Astrocyte (in vitro differentiated cells and primary cell): ENCODE measurements at regions not wholly inside any gene's neighbourhood (a gene's known extent, or its start where the extent isn't known, plus 50 kb on each side); places are given as distances from the start of the nearest gene placed in this dataset.

Source experiments
- DNase-seq: peaks from one replicate; pipeline ENCODE4 v3.0.0-alpha.2; 2010; ENCODE audit warnings: low read depth
- FAIRE-seq: peaks from 2 replicates; lab custom pipeline; 2011; peaks lifted over from hg19 to GRCh38; lab: Jason Lieb, UNC
- H2AFZ ChIP-seq: 2 replicates; pipeline ENCODE4 v1.6.0; 2012; ENCODE audit warnings: low read depth, low read length, inconsistent platforms
- H3K27ac ChIP-seq: 2 replicates; pipeline ENCODE4 v1.5.1; 2011; ENCODE audit warnings: low read depth, low read length, inconsistent platforms
- H3K27me3 ChIP-seq: 2 replicates; pipeline ENCODE4 v1.6.0; 2011; ENCODE audit warnings: low read length, inconsistent platforms; ENCODE audit not compliant: insufficient read depth
- H3K36me3 ChIP-seq: 2 replicates; pipeline ENCODE4 v1.5.1; 2011; ENCODE audit warnings: low read length, inconsistent platforms; ENCODE audit not compliant: insufficient read depth
- H3K4me1 ChIP-seq: 2 replicates; pipeline ENCODE4 v1.5.1; 2011; ENCODE audit warnings: low read length, inconsistent platforms; ENCODE audit not compliant: insufficient read depth
- H3K4me2 ChIP-seq: 2 replicates; pipeline ENCODE4 v1.6.0; 2012; ENCODE audit warnings: low read length, inconsistent platforms
- H3K4me3 ChIP-seq: 2 replicates; pipeline ENCODE4 v1.5.1; 2011; ENCODE audit warnings: low read depth, mild to moderate bottlenecking, low read length, inconsistent platforms; ENCODE audit not compliant: insufficient read depth
- H3K79me2 ChIP-seq: 2 replicates; pipeline ENCODE4 v1.6.0; 2012; ENCODE audit warnings: mild to moderate bottlenecking, low read length, inconsistent platforms; ENCODE audit not compliant: insufficient read depth
- H3K9ac ChIP-seq: 2 replicates; pipeline ENCODE4 v1.6.0; 2012; ENCODE audit warnings: mild to moderate bottlenecking, low read length, inconsistent platforms
- H3K9me3 ChIP-seq: 2 replicates; pipeline ENCODE4 v1.5.1; 2012; ENCODE audit warnings: low read depth, mild to moderate bottlenecking, low read length, inconsistent platforms; ENCODE audit not compliant: insufficient read depth
- H4K20me1 ChIP-seq: 2 replicates; pipeline ENCODE4 v1.6.0; 2012; ENCODE audit warnings: low read length, inconsistent platforms; ENCODE audit not compliant: insufficient read depth
- H3K27ac Mint-ChIP-seq: one replicate; pipeline ENCODE4 v1.8.0; 2021; ENCODE audit warnings: mild to moderate bottlenecking, mixed read lengths; ENCODE audit not compliant: unreplicated experiment
- H3K27me3 Mint-ChIP-seq: one replicate; pipeline ENCODE4 v1.8.0; 2021; ENCODE audit warnings: low read depth, mixed read lengths; ENCODE audit not compliant: unreplicated experiment
- H3K36me3 Mint-ChIP-seq: one replicate; pipeline ENCODE4 v1.8.0; 2021; ENCODE audit warnings: low read depth, mixed read lengths; ENCODE audit not compliant: unreplicated experiment
- H3K4me1 Mint-ChIP-seq: one replicate; pipeline ENCODE4 v1.8.0; 2021; ENCODE audit warnings: low read depth, mixed read lengths; ENCODE audit not compliant: unreplicated experiment
- H3K4me3 Mint-ChIP-seq: one replicate; pipeline ENCODE4 v1.8.0; 2021; ENCODE audit warnings: mild to moderate bottlenecking, moderate library complexity, mixed read lengths; ENCODE audit not compliant: unreplicated experiment
- H3K9me3 Mint-ChIP-seq: one replicate; pipeline ENCODE4 v1.8.0; 2021; ENCODE audit warnings: mild to moderate bottlenecking, mixed read lengths; ENCODE audit not compliant: unreplicated experiment
- CTCF ChIP-seq: IDR thresholded peaks from 2 replicates; pipeline ENCODE4 v1.5.1; 2011; ENCODE audit warnings: low read depth, mild to moderate bottlenecking, inconsistent platforms, low read length, moderate library complexity; ENCODE audit not compliant: insufficient read depth
- EZH2 ChIP-seq: IDR thresholded peaks from 2 replicates; pipeline ENCODE4 v1.6.1; 2012; ENCODE audit warnings: mild to moderate bottlenecking, low read length, inconsistent platforms; ENCODE audit not compliant: insufficient read depth

DNA sequence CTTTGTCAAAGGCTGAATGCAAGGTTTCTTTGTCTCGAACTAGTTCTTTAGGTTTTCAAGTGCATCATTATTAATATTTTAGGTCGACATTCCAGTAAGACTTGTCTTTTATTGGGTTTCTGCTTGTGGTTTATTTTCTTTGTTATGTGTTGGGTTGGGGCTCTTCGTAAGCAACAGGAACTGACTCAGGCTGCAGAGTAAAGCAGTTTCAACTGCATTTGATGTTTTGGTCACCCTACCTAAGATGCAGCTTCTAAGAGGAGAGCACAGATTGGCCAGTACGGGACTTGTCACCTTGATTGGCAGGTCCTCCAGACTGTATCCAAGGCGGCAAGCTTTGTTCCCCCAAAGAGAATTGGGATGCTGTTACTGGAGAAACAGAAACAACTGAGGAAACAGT lies 149.5 kb upstream of the SULF2 start:
- Histone ChIP-seq H3K27me3 (peaks cover 3% of the 10 kb centered on the region), H3K27ac (no peak overlapping the region), H4K20me1 (no peaks in the 10 kb centered on the region), H3K9me3 (no peaks in the 10 kb centered on the region), H3K79me2 (no peaks in the 10 kb centered on the region), H3K4me1 (peaks cover 2% of the 10 kb centered on the region), H3K4me2 (peak overlapping the region; percentile 18), H3K9ac (no peak overlapping the region), H3K4me3 (no peak overlapping the region), H2AFZ (no peak overlapping the region), H3K36me3 (no peaks in the 10 kb centered on the region)
- no peak for DNase-seq
- no peaks in the 10 kb centered on the region for H3K9me3 Mint-ChIP-seq
- H3K27ac Mint-ChIP-seq, result no peak overlapping the region
- TF ChIP-seq CTCF (no peak), EZH2 (no peak)
- H3K4me1 Mint-ChIP-seq, result peaks cover 4% of the 10 kb centered on the region
- peaks cover 15% of the 10 kb centered on the region for H3K27me3 Mint-ChIP-seq
- H3K36me3 Mint-ChIP-seq, result no peaks in the 10 kb centered on the region
- H3K4me3 Mint-ChIP-seq, result no peak overlapping the region
- no peak for FAIRE-seq

- no peak for FAIRE-seq
- no peak overlapping the region for H3K27ac Mint-ChIP-seq
- no peaks in the 10 kb centered on the region for H3K36me3 ChIP-seq
Measured at GRCh38 chr20:47931443-47931842, 146.2 kb upstream of the SULF2 start.

More at GRCh38 chr20:47931443-47931842, 146.2 kb upstream of the SULF2 start:
- no peaks in the 10 kb centered on the region for H3K36me3 Mint-ChIP-seq
- no peaks in the 10 kb centered on the region for H3K9me3 Mint-ChIP-seq
- TF ChIP-seq CTCF (no peak), EZH2 (no peak)
- H3K9ac ChIP-seq, result no peak overlapping the region
- H3K27me3 ChIP-seq, result no peaks in the 10 kb centered on the region
- no peaks in the 10 kb centered on the region for H3K9me3 ChIP-seq
- no peaks in the 10 kb centered on the region for H3K79me2 ChIP-seq
- H3K4me3 ChIP-seq, result no peak overlapping the region
- no peak overlapping the region for H2AFZ ChIP-seq
- no peak overlapping the region for H3K27ac ChIP-seq
- H4K20me1 ChIP-seq, result no peaks in the 10 kb centered on the region
- H3K4me2 ChIP-seq, result no peak overlapping the region
- H3K4me3 Mint-ChIP-seq, result no peak overlapping the region
- peaks cover 4% of the 10 kb centered on the region for H3K27me3 Mint-ChIP-seq
- peaks cover 12% of the 10 kb centered on the region for H3K4me1 ChIP-seq
- no peak for DNase-seq
- H3K4me1 Mint-ChIP-seq, result peaks cover 26% of the 10 kb centered on the region
